Amniotic epithelial cell (primary cell): ENCODE measurements at regions not wholly inside any gene's neighbourhood (a gene's known extent, or its start where the extent isn't known, plus 50 kb on each side); places are given as distances from the start of the nearest gene placed in this dataset.
A peak's percentile ranks its signal among the peaks of the same experiment; 100 is the strongest.

Experiments used
- DNase-seq: peaks from one replicate; pipeline ENCODE4 v3.0.0-alpha.2; 2010; ENCODE audit warnings: low read depth

DNA sequence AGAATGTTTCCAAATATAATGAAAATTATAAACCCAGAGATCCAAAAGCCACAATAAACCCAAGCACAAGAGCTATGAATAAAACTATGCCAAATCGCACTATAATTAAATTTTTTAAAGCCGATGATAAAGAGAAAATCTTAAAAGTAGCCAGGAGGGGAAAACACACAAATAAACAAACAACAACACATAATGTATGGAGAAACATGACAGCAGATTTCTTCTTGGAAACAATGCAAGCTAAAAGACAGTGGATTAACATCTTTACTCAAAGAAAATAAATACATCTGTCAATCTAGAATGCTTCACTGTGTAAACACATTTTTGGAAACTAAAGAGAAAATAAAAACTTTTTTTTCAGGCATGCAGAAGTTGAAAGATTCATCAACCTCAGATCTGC lies 53.0 kb upstream of the SMOX start:
- DNase-seq = no peak

DNA sequence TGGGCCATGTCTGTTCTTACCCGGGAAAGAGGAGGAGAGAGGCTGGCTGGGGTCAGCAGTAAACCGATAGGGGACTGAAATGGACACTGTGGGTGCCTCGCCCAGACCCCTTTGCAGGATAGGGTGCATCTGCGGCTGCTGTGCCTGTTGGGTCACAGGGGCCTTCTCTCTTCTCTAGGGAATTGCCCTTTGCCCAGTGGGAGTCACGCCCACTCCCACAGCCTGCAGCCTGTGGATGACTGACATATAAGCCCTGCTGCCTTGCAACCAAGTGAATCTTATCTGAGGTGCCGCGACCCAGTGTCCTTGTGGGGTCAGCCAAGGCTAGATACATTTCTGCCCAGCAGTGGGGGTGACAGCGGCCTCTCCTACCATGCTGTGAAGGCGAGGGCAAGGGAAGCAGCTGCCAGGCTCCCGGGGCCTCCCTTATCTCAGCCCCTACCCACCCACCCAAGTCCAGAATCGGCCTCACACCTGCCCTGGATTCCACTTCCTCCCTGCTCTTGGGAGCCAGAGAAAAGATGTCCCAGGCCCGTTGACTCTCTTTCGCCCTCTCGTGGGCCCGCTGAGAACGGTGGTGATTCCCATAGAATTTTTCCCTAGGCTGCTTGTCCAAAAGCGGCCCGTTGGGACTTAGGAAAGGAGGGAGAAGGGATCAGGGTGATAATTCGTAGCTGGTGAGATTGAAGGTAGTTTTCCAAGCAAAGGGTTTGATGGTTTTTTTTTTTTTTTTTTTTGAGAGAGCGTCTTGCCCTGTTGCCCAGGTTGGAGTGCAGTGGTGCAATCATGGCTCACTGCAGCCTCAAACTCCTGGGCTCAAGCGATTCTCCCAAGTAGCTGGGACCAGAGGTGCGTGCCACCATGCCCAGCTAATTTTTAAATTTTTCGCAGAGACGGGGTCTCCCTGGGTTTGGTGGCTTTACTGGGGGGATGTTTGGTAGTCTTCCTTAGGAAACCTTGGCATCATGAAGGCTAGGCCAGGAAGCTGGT lies 56.8 kb upstream of the SMOX start:
- DNase-seq = no peak

DNA sequence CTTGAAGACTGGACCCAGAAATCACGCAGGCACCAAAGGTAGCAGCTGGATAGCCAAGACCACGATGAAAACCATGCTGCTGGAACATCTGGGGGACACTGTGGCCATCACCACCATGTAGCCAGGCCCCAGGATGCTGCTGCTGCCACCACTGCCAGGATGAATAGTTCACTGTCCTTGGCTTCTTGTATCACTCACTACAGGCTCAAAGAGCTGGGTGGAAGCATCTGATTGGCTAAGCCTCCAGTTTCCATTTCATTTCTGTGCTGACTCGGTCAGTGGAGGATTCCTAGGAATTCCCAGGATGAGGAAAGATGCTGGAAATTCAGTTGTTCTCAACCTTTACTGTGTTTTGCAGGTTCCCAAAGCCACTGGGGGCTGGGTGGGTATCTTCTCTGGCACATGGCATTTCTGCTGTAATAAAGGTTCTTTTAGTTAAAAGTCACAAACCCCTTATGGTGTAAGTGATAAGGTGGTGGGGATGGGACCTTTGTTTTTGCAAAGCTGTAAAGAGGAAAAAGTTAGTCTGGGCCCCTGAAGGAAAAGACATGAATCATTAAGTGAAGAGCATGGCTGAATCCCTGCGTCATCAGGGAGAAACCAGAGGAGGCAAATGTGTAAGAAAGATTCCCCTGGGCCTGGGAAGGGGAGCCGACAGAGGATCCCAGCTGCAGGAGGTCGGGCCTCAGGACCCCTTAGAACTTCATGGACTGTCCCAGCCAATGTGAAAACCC lies 57.7 kb upstream of the SMOX start:
- peak; percentile 89 for DNase-seq

DNA sequence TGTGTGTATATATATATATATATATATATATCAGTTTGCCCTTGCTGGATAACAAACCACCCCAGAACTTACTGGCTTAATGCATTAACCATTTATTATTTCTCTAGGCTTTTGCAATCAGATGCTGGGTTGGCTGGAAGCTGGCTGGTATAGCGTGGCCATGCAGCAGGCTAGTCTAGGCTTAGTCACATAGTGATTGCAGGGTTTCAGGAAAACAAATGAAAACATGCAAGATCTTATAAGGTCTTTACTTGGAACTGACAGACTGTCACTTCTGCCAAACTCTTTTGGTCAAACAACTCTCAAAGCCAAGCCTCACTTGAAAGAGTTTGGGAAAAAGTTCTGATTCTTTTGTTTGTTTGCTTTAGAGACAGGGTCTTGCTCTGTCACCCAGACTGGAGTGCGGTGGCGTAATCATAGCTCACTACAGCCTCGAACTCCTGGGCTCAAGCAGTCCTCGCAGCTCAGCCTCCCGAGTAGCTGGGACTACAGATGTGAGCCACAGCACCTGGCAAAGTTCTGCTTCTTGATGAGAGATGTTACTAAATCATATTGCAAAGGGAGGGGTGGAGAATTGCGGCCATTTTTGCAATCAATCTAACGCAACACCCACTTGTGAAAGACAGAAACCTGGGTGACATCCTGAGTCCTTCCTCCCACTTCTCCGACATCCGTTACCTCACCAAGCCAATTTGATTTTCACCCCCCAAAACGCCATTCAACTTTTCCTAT lies 58.7 kb upstream of the SMOX start:
- peak; percentile 64 for DNase-seq

DNA sequence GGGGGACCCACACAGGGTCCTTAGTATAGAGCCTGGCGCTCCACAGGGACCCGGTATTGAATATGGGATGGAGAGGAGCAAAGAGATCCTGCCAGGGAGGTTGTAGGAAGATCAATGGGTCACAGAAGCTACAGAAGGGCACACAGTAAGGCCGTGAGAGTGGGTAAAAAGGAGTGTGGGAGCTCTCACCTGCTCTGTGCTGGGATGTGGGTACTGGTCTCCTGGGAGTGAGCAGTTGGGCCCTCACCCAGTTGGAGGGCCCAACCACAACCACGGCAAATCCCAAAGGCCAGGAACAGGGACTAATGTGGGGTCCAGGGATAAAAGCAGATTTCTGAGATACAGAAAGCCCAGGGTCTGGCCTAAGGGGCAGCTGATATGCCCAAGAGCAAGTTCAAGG lies 59.9 kb upstream of the SMOX start:
- no peak for DNase-seq

- peak; percentile 63 for DNase-seq
Measured at GRCh38 chr20:4087923-4088322, 60.7 kb upstream of the SMOX start.

- DNase-seq = no peak
Measured at GRCh38 chr20:4086771-4087687, 61.6 kb upstream of the SMOX start.

DNA sequence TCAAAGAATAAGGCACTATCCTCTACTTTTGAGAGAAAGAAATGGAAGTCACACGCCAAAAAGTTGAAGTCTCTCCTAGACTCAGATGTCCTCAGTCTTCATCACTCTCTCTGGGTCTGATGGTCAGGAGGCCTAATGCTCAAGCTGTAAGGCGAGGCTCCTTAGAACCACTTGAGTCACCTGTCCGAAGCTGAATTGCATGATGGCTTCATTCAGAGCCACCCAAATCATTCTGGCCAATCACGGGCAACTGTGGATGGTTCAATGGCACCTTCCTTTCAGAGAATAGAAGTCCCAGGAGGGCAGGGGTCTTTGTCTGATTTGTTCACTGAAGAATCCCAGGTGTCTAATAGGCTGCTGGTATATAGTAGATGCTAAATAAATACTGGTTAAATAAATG lies 63.9 kb upstream of the SMOX start:
- no peak for DNase-seq

DNA sequence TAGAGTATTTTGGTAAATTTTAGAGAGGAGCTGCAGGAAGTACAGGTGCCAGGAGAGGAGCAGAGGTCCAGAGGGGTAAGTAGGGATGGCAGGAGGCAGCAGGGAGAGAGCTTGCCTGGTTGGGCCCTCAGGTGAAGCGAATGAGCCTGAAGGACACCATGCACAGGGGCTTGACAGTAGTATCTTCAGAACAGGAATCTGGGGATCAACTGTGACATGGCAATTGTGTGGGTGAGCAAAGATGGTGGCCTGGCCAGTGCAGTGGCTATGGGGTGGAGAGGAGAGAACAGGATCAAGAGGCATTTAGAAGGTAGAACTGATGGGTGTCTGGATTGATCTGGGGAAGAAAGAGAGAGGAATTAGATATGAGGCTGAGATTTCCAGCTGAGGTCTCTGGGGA lies 64.5 kb upstream of the SMOX start:
- no peak for DNase-seq

- no peak for DNase-seq
Measured at GRCh38 chr20:4083098-4083865, 65.3 kb upstream of the SMOX start.

- peak; percentile 86 for DNase-seq
Measured at GRCh38 chr20:4082406-4083097, 66.1 kb upstream of the SMOX start.

DNA sequence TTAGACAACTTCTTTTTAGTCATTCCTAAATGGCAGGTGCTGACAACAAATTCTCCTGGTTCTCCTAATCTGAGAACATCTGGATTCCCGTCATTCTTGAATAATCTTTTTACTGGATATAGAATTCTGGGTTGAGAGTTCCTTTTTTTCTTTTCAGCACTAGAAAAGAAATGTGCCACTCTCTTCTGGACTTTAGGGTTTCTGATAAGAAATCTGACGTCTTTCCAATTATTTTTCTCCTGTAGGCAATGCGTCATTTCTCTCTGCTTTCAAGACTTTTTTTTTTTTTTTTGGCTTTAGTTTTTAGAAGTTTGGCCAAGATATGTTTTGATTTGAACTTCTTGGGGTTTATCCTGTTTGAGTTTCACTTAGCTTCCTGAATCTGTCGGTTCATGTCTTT lies 66.1 kb upstream of the RNF24 start:
- peak; percentile 74 for DNase-seq

DNA sequence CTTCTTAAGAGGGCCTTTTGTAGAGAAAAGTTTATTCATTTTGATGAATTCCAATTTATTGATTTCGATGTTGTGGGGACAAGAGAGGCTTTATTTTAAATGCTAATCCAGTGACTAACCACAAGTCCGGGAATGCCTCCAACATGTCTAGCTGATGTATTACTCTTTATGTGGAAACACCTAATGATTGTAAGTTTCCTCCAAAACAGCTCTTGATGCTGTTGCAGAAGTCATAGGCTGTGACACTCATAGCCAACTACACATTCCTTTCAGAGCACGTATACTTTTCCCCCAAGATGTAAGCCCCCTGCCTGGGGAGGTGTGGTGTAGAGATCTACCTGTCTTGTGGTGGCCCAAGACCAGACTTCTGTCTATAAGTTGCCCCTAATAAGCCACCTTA lies 61.3 kb upstream of the RNF24 start:
- peak; percentile 93 for DNase-seq

- DNase-seq = no peak
Measured at GRCh38 chr20:4076033-4076432, 60.7 kb upstream of the RNF24 start.

GRCh38 chr20:4074877-4075455 lies 59.6 kb upstream of the RNF24 start:
- no peak for DNase-seq

GRCh38 chr20:4073852-4074741 lies 58.7 kb upstream of the RNF24 start:
- DNase-seq = no peak

GRCh38 chr20:4071178-4071693 lies 55.9 kb upstream of the RNF24 start:
- no peak for DNase-seq
